ENCODE measurements at regions not wholly inside any gene's neighbourhood (a gene's known extent, or its start where the extent isn't known, plus 50 kb on each side); places are given as distances from the start of the nearest gene placed in this dataset.
A peak's percentile ranks its signal among the peaks of the same experiment; 100 is the strongest.
"Not testable (repeated sequence)": the region's sequence is repeated elsewhere in the genome, so short reads cannot be mapped to it uniquely, and the experiment has no call there.

GRCh38 chr2:132068407-132068806, 93.3 kb downstream of the ANKRD30BL start:
- not testable (repeated sequence) for DNase-seq (ENCODE audit: low read depth)

- not testable (repeated sequence) for DNase-seq (ENCODE audit: low read depth)
Measured at GRCh38 chr2:132065391-132065790, 96.4 kb downstream of the ANKRD30BL start.

- not testable (repeated sequence) for DNase-seq (ENCODE audit: low read depth)
Measured at GRCh38 chr2:132039609-132040236, 122.0 kb downstream of the ANKRD30BL start.

DNA sequence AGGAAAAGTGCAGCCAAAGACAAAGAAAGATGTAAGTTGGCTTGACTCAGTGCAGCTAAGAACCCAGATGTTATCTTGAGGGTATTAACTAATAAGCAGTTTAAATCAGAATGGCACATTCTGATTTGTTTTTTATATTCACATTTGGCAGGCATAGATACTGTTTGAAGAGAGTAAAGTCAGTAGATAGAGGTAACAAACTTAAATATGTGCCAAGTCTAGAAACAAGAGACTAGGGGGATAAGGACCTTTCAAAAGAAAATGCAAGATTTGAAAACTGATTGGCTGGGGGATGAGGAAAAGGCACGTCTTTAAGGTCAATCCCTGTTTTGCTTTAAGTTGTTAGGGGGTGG, 122.9 kb downstream of the ANKRD30BL start:
- DNase-seq (ENCODE audit: low read depth): not testable (repeated sequence)

DNA sequence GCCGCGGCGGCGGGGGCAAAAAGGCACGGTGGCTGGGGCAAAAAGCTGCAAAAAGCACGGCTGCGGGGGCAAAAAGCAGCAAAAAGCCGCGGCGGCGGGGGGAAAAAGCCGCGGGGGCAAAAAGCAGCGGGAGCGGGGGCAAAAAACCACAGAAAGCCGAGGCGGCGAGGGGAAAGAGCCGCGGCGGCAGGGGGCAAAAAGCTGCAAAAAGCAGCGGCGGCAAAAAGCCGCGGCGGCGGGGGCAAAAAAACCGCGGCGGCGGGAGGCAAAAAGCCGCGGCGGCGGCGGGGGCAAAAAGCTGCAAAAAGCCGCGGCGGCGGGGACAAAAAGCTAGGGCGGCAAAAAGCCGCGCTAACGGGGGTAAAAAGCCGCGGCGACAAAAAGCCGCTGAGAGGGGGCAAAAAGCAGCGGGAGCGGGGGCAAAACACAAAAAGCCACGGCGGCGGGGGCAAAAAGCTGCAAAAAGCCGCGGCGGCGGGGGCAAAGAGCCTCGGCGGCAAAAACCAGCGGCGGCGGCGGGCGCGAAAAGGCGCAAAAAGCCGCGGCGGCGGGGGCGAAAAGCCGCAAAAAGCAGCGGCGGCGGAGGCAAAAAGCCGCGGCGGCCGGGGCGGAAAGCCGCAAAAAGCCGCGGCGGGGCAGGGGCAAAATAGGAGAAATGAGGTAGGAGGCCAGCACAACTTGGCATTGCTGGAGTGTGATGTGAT, 123.4 kb downstream of the ANKRD30BL start:
- no peak for DNase-seq (ENCODE audit: low read depth)

DNA sequence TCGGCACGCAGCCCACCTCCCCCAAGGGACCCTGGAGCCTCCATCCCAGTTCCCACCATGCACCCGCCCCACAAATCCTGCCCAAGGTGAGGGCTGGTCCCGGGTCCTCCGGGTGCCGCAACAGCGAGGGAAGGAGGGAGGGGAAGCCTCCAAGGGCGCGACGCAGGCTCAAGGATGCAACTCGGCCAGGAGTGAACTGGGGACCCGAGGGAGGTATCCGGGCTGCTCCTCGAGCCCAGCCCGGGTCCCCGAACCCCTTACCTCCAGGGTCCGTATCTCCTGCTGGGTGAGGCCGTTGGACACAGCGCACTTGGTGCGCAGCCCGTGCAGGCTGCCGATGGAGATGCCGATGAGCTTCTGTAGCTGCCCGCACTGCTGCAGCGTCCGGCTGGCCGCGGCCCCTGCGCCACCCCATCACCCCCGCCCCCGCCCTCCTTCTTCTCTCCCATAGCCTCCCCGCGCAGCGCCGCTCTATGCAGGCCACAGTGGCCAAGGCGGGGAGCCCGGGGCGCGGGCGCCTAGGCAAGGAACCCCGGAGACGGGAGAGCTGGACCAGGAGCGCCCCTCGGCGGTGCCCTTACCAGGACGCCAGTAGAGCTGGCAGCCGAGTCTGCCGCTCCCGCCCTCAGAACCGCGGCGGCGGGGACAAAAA, 124.1 kb downstream of the ANKRD30BL start:
- DNase-seq (ENCODE audit: low read depth): no peak

- no peak for DNase-seq (ENCODE audit: low read depth)
Measured at GRCh38 chr2:132034646-132035045, 127.1 kb downstream of the ANKRD30BL start.

DNA sequence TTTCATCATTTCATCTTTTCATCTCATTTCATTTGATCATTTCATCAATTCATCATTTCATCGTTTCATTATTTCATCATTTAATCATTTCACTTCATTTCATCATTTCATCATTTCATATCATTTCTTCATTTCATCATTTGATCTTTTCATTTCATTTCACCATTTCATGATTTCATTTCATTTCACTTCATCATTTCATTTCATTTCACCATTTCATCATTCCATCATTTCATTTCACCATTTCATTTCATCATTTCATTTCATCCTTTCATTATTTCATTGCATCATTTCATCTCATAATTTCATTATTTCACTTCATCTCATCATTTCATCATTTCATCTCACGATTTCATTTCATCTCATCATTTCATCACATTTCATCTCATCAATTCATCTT, 127.8 kb downstream of the ANKRD30BL start:
- no peak for DNase-seq (ENCODE audit: low read depth)

GRCh38 chr2:132033365-132033764, 128.4 kb downstream of the ANKRD30BL start:
- no peak for DNase-seq (ENCODE audit: low read depth)

DNA sequence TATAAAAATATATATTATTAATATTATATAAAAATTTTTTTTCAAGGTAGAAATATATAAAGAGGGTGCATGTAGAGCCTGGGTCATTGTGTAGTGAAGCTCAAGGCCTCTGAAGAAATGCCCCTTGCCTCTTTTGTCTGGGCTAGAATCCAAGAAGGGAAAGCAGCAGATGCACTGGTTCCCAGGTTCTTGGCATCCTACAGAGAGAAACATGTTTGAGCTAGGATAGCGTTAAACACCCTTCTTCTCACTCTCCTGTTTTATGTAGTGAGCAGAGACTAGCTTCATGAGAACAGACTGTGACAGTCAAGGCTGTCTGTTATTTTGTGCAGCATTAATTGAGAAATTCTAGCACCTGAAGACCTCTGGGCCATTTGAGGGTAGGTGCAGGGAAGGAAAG, 149.7 kb downstream of the ANKRD30BL start:
- not testable (repeated sequence) for DNase-seq (ENCODE audit: low read depth)

GRCh38 chr2:132009874-132010521, 151.8 kb downstream of the ANKRD30BL start:
- peak; percentile 3 for DNase-seq (ENCODE audit: low read depth)

DNA sequence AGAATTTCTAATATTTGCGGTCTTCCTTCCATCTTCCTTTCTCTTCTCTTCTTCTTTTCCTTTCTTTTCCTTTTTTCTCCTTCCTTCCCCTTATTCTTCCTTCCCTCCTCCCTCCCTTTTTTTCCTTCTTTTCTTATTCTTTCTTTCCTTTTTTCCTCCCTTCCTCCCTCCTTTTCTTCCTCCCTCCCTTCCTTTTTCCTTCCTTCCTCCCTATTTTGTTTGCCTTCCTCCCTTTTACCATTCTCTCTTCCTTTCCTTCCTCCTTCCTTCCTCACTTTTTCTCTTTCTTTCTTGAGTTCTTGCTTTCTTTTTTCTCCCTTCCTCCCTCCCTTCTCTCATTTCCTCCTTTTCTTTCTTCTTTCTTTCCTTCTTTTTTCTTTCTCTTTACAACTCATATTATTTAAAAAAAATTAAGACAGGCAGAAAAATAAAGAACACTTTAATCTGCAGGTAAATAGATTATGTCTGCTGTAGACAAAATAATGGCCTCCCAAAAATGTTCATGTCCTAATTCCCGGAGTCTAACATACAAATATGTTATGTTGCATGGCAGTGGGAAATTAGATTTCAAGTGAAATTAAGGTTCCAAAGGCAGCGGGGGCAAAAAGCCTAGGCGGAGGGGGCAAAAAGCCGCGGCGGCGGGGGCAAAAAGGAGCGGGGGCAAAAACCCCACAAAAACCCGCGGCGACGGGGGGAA, 152.4 kb downstream of the ANKRD30BL start:
- no peak for DNase-seq (ENCODE audit: low read depth)

DNA sequence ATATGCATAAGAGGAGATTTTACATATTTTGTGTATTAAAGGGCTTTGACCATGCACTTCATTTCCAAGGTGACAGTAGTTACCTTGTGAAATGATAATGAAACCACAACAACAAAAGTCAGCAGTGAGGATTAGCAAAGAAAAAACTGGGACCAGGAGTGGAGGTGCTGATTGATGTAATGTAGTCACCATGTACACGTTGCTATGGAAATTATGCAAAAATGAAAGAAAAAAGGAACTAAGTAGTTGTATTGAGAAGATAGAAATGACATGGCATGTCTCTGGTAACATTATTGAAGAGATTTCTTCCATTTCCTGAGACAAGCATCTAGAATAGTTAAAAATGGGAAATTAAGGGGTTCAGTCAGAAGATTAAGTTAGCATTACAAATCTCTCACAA, 171.0 kb downstream of the ANKRD30BL start:
- not testable (repeated sequence) for DNase-seq (ENCODE audit: low read depth)

DNA sequence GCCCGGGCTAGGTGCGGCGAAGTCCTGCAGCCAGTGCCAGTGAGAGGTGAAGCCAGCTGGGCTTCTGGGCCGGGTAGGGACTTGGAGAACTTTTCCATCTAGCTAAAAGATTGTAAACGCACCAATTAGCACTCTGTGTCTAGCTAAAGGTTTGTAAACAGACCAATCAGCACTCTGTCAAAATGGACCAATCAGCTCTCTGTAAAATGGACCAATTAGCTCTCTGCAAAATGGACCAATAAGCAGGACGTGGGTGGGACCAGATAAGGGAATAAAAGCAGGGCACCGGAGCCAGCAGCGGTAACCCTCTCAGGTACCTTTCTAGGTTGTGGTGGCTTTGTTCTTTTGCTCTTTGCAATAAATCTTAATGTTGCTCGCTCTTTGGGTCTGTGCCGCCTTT, 195.1 kb downstream of the ANKRD30BL start:
- not testable (repeated sequence) for DNase-seq (ENCODE audit: low read depth)

DNA sequence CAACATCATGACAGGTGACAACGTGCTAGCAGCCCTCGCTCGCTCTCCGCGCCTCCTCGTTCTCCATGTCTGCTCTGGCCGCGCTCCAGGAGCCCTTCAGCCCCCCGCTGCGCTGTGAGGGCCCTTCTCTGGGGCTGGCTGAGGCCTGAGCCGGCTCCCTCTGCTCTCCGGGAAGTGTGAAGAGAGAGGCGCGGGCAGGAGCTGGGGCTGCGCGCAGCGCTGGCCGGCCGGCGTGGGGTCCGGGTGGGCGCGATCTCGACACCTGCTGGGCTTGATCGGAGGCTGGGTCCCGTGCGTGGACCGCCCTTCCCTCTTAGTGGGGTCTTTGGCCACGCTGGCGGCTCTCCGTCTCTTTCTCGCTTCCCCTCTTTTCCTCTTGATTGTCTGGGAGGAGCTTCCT, 195.5 kb downstream of the ANKRD30BL start:
- DNase-seq (ENCODE audit: low read depth): no peak

- DNase-seq (ENCODE audit: low read depth): not testable (repeated sequence)
Measured at GRCh38 chr2:131958019-131958609, 203.6 kb downstream of the ANKRD30BL start.

DNA sequence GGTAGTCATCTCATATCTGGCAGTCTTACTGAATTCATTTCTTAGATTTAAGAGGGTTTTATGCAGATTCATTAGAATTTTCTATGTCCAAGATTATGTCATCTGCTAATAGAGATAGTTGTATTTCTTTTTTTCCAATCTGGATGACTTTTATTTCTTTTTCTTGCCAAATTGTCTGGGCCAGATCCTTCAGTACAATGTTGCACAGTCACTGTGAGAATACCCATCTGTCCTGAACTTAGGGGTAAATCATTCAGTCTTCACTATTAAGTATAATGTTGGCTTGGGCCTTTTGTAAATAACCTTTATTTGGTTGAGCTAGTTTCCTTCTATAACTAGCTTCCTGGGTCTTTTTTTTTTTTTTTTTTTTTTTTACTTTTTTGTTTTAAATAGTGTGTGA, 213.1 kb downstream of the ANKRD30BL start:
- DNase-seq (ENCODE audit: low read depth): not testable (repeated sequence)

DNA sequence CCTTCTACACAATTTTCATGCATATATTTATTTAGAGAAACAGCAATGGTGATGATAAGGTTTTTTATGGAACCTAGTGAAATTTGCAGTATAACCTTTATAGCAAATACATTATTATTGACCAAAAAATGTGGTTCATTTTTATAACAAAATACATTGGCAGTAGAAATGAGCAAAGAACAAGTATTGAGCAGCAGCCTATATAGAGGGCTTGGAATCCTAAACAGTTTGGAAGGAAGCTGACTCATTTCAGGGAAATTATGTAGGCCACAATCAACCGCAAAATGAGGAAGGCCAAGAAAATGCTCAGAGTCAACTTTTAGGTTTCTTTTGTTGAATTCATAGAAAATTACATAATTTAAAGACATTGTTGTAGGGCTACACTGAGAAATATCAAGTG, 238.5 kb downstream of the ANKRD30BL start:
- DNase-seq (ENCODE audit: low read depth): not testable (repeated sequence)

DNA sequence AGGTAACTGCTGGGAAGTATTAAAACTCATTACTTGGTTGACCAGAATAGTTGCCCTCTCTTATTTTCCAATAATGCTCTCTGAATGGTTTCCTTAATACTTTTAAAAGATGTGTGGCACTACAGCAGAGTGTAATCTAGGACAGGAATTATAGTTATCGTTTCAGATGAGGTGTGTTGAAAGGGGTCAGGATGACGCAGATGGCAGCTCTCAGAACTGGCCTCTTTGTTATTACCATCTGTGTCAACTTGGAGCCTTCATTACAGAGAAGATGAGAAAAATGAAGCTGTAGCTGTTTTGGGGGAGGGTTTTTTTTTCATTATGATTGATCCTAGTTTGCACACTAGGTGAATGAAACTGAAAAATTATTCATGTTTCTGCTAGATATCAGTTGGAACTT, 238.9 kb downstream of the ANKRD30BL start:
- DNase-seq (ENCODE audit: low read depth): not testable (repeated sequence)
